HEK293 (cell line): ENCODE measurements at regions not wholly inside any gene's neighbourhood (a gene's known extent, or its start where the extent isn't known, plus 50 kb on each side); places are given as distances from the start of the nearest gene placed in this dataset.

ENCODE experiments used
- CTCF ChIA-PET: fragments of 350-600 bp; formaldehyde crosslinking; extraction: SDS; loops from one replicate; lab custom pipeline; 2021; ENCODE audit warnings: antibody characterized with exemption; lab: Yijun Ruan, JAX
- POLR2A ChIA-PET: fragments of 300-600 bp; formaldehyde crosslinking; extraction: SDS; loops from one replicate; lab custom pipeline; 2020; ENCODE audit warnings: antibody characterized with exemption, inconsistent platforms; lab: Yijun Ruan, JAX
- H3K27ac ChIP-seq: fragments of 200-500 bp; sonication (Bioruptor generic); 2 replicates; pipeline ENCODE4 v1.5.1; 2014; ENCODE audit warnings: low read depth, low read length, control low read depth, inconsistent platforms; ENCODE audit errors: extremely low read depth
- H3K36me3 ChIP-seq, 2 experiments: fragments of 200-500 bp in 1 of 2; sonication (Bioruptor generic) in 1 of 2; 1 replicate in 1 of 2; 2 replicates in 1 of 2; pipeline ENCODE4 v1.5.1; 2014 to 2017; ENCODE audit warnings: inconsistent platforms in 2 of 2, low read length in 2 of 2; ENCODE audit not compliant: control insufficient read depth in 2 of 2, insufficient read depth in 1 of 2
- H3K4me1 ChIP-seq: fragments of 200-500 bp; sonication (Bioruptor generic); 2 replicates; pipeline ENCODE4 v1.5.1; 2014; ENCODE audit warnings: mild to moderate bottlenecking, low read length, inconsistent platforms; ENCODE audit not compliant: control insufficient read depth, insufficient read depth
- H3K4me3 ChIP-seq: 2 replicates; pipeline ENCODE4 v1.5.1; 2011; ENCODE audit warnings: low read depth, mild to moderate bottlenecking, control low read depth, low read length, moderate library complexity
- H3K9me3 ChIP-seq: fragments of 200-500 bp; sonication (Bioruptor generic); 2 replicates; pipeline ENCODE4 v1.5.1; 2014; ENCODE audit warnings: low read depth, low read length, inconsistent platforms; ENCODE audit not compliant: control insufficient read depth, insufficient read depth
- GLI4 ChIP-seq: fragments of 450-650 bp; formaldehyde crosslinking; IDR thresholded peaks from 2 replicates; pipeline ENCODE4 v1.5.1; 2016; ENCODE audit warnings: missing biosample characterization, missing genetic modification characterization
- KLF16 ChIP-seq: fragments of 450-650 bp; formaldehyde crosslinking; IDR thresholded peaks from 2 replicates; pipeline ENCODE4 v1.5.1; 2017; ENCODE audit warnings: missing biosample characterization, missing genetic modification characterization
- OSR2 ChIP-seq: fragments of 450-650 bp; formaldehyde crosslinking; IDR thresholded peaks from 2 replicates; pipeline ENCODE4 v1.5.1; 2016; ENCODE audit warnings: missing biosample characterization, missing genetic modification characterization
- PATZ1 ChIP-seq: fragments of 450-650 bp; formaldehyde crosslinking; IDR thresholded peaks from 2 replicates; pipeline ENCODE4 v1.5.1; 2016; ENCODE audit warnings: missing biosample characterization, missing genetic modification characterization
- PRDM1 ChIP-seq: fragments of 450-650 bp; formaldehyde crosslinking; IDR thresholded peaks from 2 replicates; pipeline ENCODE4; 2016; ENCODE audit warnings: missing biosample characterization, missing genetic modification characterization
- PRDM2 ChIP-seq: fragments of 450-650 bp; formaldehyde crosslinking; IDR thresholded peaks from 2 replicates; pipeline ENCODE4 v1.5.1; 2016; ENCODE audit warnings: missing biosample characterization, missing genetic modification characterization, borderline replicate concordance
- SETDB1 ChIP-seq: IDR thresholded peaks from one replicate; pipeline ENCODE4 v1.6.1; 2017; ENCODE audit warnings: mild to moderate bottlenecking, low read length, moderate library complexity, mixed read lengths; ENCODE audit not compliant: insufficient read length
- SP7 ChIP-seq: fragments of 450-650 bp; formaldehyde crosslinking; IDR thresholded peaks from 2 replicates; pipeline ENCODE4 v1.5.1; 2016; ENCODE audit warnings: missing biosample characterization, missing genetic modification characterization
- YY1 ChIP-seq: fragments of 450-650 bp; formaldehyde crosslinking; IDR thresholded peaks from 2 replicates; pipeline ENCODE4 v1.5.1; 2018; ENCODE audit warnings: missing biosample characterization, missing genetic modification characterization
- ZBTB1 ChIP-seq: fragments of 450-650 bp; formaldehyde crosslinking; IDR thresholded peaks from 2 replicates; pipeline ENCODE4 v1.5.1; 2016; ENCODE audit warnings: missing biosample characterization, missing genetic modification characterization
- ZBTB48 ChIP-seq: fragments of 450-650 bp; formaldehyde crosslinking; IDR thresholded peaks from 2 replicates; pipeline ENCODE4 v1.5.1; 2016; ENCODE audit warnings: missing biosample characterization, missing genetic modification characterization
- ZFP3 ChIP-seq: fragments of 450-650 bp; formaldehyde crosslinking; IDR thresholded peaks from 2 replicates; pipeline ENCODE4 v1.5.1; 2016; ENCODE audit warnings: low read depth, missing biosample characterization, missing genetic modification characterization
- ZNF16 ChIP-seq: fragments of 450-650 bp; formaldehyde crosslinking; IDR thresholded peaks from 2 replicates; pipeline ENCODE4 v1.5.1; 2016; ENCODE audit warnings: low read depth, missing biosample characterization, missing genetic modification characterization
- ZNF18 ChIP-seq: fragments of 450-650 bp; formaldehyde crosslinking; IDR thresholded peaks from 2 replicates; pipeline ENCODE4 v1.5.1; 2016; ENCODE audit warnings: missing biosample characterization, missing genetic modification characterization
- ZNF513 ChIP-seq: fragments of 450-650 bp; IDR thresholded peaks from 2 replicates; pipeline ENCODE4 v1.5.1; 2018; ENCODE audit warnings: missing biosample characterization, missing genetic modification characterization
- ZNF623 ChIP-seq: fragments of 450-650 bp; formaldehyde crosslinking; IDR thresholded peaks from 2 replicates; pipeline ENCODE4 v1.5.1; 2016; ENCODE audit warnings: missing biosample characterization, missing genetic modification characterization
- ZNF624 ChIP-seq: fragments of 450-650 bp; formaldehyde crosslinking; IDR thresholded peaks from 2 replicates; pipeline ENCODE4 v1.5.1; 2017; ENCODE audit warnings: missing biosample characterization, missing genetic modification characterization
- ZNF639 ChIP-seq: fragments of 450-650 bp; formaldehyde crosslinking; IDR thresholded peaks from 2 replicates; pipeline ENCODE4 v1.5.1; 2016; ENCODE audit warnings: missing biosample characterization, missing genetic modification characterization
- ZNF660 ChIP-seq: fragments of 450-650 bp; IDR thresholded peaks from 2 replicates; pipeline ENCODE4 v1.5.1; 2018; ENCODE audit warnings: missing biosample characterization, mild to moderate bottlenecking, missing genetic modification characterization
- ZNF76 ChIP-seq: fragments of 450-650 bp; formaldehyde crosslinking; IDR thresholded peaks from 2 replicates; pipeline ENCODE4; 2016; ENCODE audit warnings: low read depth, missing biosample characterization, missing genetic modification characterization, borderline replicate concordance
- ZNF785 ChIP-seq: fragments of 450-650 bp; formaldehyde crosslinking; IDR thresholded peaks from 2 replicates; pipeline ENCODE4 v1.5.1; 2016; ENCODE audit warnings: missing biosample characterization, missing genetic modification characterization
- ZNF792 ChIP-seq: fragments of 450-650 bp; formaldehyde crosslinking; IDR thresholded peaks from 2 replicates; pipeline ENCODE4 v1.5.1; 2016; ENCODE audit warnings: missing biosample characterization, missing genetic modification characterization

- ChIA-PET POLR2A (no interaction called here), CTCF (no interaction called here)
- no peak for TF ChIP-seq ZNF624
- no peak for TF ChIP-seq SETDB1
- TF ChIP-seq ZNF639 (tag by site-specific recombination): no peak
- no peak for TF ChIP-seq ZNF76 (tag by site-specific recombination)
- no peak for TF ChIP-seq ZNF660 (tag by site-specific recombination)
- TF ChIP-seq YY1 (tag by site-specific recombination): no peak
- no peak for TF ChIP-seq SP7 (tag by site-specific recombination)
- Histone ChIP-seq H3K4me1 (no peaks in the 10 kb centered on the region), H3K36me3 (no peaks in the 10 kb centered on the region), H3K9me3 (no peaks in the 10 kb centered on the region), H3K4me3 (no peak overlapping the region), H3K27ac (no peak overlapping the region)
These were observed 837.5 kb upstream of the LRRC4C start for GRCh38 chr11:42296910-42297309.

GRCh38 chr11:42299780-42300179 lies 840.3 kb upstream of the LRRC4C start:
- POLR2A ChIA-PET: no interaction called here
- H3K9me3 ChIP-seq: no peaks in the 10 kb centered on the region
- no peak overlapping the region for H3K27ac ChIP-seq
- no peaks in the 10 kb centered on the region for H3K36me3 ChIP-seq
- CTCF ChIA-PET: no interaction called here
- TF ChIP-seq GLI4 (tag by site-specific recombination): no peak
- TF ChIP-seq ZFP3: no peak
- no peak for TF ChIP-seq PATZ1 (tag by site-specific recombination)
- TF ChIP-seq ZBTB48 (tag by site-specific recombination): no peak
- no peak for TF ChIP-seq KLF16 (tag by site-specific recombination)
- no peak for TF ChIP-seq ZNF792 (tag by site-specific recombination)
- no peak for TF ChIP-seq OSR2 (tag by site-specific recombination)
- TF ChIP-seq SP7 (tag by site-specific recombination): no peak
- no peak for TF ChIP-seq ZNF513 (tag by site-specific recombination)
- TF ChIP-seq PRDM1: no peak
- H3K4me3 ChIP-seq: no peak overlapping the region
- H3K4me1 ChIP-seq: no peaks in the 10 kb centered on the region

GRCh38 chr11:42301777-42302176 lies 842.3 kb upstream of the LRRC4C start:
- Histone ChIP-seq H3K36me3 (no peaks in the 10 kb centered on the region), H3K4me1 (no peaks in the 10 kb centered on the region), H3K27ac (no peak overlapping the region), H3K4me3 (no peak overlapping the region), H3K9me3 (no peaks in the 10 kb centered on the region)
- ChIA-PET CTCF (no interaction called here), POLR2A (no interaction called here)
- TF ChIP-seq ZBTB48 (tag by site-specific recombination): no peak
- no peak for TF ChIP-seq ZNF16
- TF ChIP-seq PRDM2 (tag by site-specific recombination): no peak
- no peak for TF ChIP-seq ZNF18 (tag by site-specific recombination)
- no peak for TF ChIP-seq ZNF785 (tag by site-specific recombination)
- no peak for TF ChIP-seq ZNF623 (tag by site-specific recombination)
- TF ChIP-seq ZBTB1 (tag by site-specific recombination): no peak
